ENCODE measurements at regions not wholly inside any gene's neighbourhood (a gene's known extent, or its start where the extent isn't known, plus 50 kb on each side); places are given as distances from the start of the nearest gene placed in this dataset.
A peak's percentile ranks its signal among the peaks of the same experiment; 100 is the strongest.

DNA sequence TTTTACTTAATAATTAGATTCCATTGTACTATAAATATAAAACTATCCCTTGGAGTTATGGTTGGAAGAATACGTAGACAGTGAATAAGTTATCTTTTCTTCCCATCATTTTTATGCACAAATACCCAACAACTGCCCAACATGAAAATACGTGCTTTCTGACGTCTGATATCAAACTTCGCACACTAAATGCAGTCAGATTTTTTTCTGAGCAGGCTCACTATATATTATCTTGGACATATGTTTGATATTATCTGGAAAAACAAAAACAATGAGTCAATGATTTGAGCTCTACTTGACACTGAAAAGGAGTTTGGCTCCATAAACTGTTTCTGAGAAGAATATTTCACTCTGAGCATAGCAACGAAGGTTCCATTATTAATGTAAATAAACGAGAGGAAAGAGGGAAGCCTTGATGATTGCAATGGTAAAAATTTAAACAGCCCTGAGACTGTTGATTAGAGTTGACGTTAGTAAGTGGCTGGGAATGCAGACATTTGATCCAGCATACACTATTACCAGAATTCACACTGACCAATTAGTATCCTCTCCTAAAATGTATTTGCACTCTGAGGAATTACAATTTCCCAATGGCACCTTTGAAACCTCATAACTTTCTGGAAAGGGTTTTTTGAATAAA, 1090.0 kb downstream of the EPHA7 start:
- no peak overlapping the region for H3K4me3 ChIP-seq (ENCODE audit: low read depth in 1 of 3, low read length in 3 of 3)
- no peaks in the 10 kb centered on the region for H3K27me3 ChIP-seq (ENCODE audit: control insufficient read depth in 3 of 3, insufficient read depth in 3 of 3, low read length in 3 of 3)
- H3K36me3 ChIP-seq (ENCODE audit: control insufficient read depth in 3 of 3, insufficient read depth in 2 of 3, low read depth in 1 of 3, low read length in 3 of 3) = no peaks in the 10 kb centered on the region
- H3K9me3 ChIP-seq (ENCODE audit: control insufficient read depth in 2 of 2, insufficient read depth in 1 of 2, low read depth in 1 of 2, low read length in 1 of 2) = no peaks in the 10 kb centered on the region
- 56 to 59% (median 56%) methylated on average over 7 of the region's 7 CpGs for WGBS, 3 donors
- FAIRE-seq (no peak), DNase-seq (no peak)
- no peak overlapping the region for H3K27ac ChIP-seq (ENCODE audit: low read depth in 1 of 3, low read length in 2 of 3)
- no peaks in the 10 kb centered on the region for H3K4me1 ChIP-seq (ENCODE audit: control insufficient read depth in 3 of 3, insufficient read depth in 2 of 3, low read depth in 1 of 3, low read length in 2 of 3)

DNA sequence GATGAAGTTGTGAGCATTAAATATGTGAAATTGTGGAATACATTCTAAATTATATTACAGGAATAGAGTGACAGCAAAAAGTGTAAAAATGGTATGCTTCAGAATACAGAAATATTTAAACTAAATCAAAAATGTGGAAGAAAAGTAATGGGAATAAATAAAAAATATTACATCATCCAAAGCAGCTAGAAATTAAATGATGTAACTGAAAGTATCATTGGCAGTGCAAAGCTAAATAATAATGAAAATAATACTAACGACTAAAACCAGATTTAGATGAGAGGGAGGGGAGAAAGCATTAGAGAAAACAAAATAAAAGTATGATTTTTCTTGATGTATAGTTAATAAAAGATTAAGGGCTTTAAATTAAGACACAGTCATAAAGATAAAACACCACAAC, 1104.0 kb downstream of the EPHA7 start:
- Histone ChIP-seq H3K27ac (ENCODE audit: low read depth in 1 of 3, low read length in 2 of 3) (no peak overlapping the region), H3K9me3 (ENCODE audit: control insufficient read depth in 2 of 2, insufficient read depth in 1 of 2, low read depth in 1 of 2, low read length in 1 of 2) (peaks cover 0 to 3% of the 10 kb centered on the region in 2 donors), H3K27me3 (ENCODE audit: control insufficient read depth in 3 of 3, insufficient read depth in 3 of 3, low read length in 3 of 3) (no peaks in the 10 kb centered on the region), H3K36me3 (ENCODE audit: control insufficient read depth in 3 of 3, insufficient read depth in 2 of 3, low read depth in 1 of 3, low read length in 3 of 3) (no peaks in the 10 kb centered on the region), H3K4me1 (ENCODE audit: control insufficient read depth in 3 of 3, insufficient read depth in 2 of 3, low read depth in 1 of 3, low read length in 2 of 3) (no peaks in the 10 kb centered on the region), H3K4me3 (ENCODE audit: low read depth in 1 of 3, low read length in 3 of 3) (no peak overlapping the region)
- WGBS, 3 donors = 55 to 67% (median 67%) methylated on average over 1 of the region's 1 CpG
- DNase-seq (no peak), FAIRE-seq (peak; percentile 23)

GRCh38 chr6:92297101-92297500, 1122.3 kb downstream of the EPHA7 start:
- Histone ChIP-seq H3K4me1 (ENCODE audit: control insufficient read depth in 3 of 3, insufficient read depth in 2 of 3, low read depth in 1 of 3, low read length in 2 of 3) (no peaks in the 10 kb centered on the region), H3K36me3 (ENCODE audit: control insufficient read depth in 3 of 3, insufficient read depth in 2 of 3, low read depth in 1 of 3, low read length in 3 of 3) (no peaks in the 10 kb centered on the region), H3K9me3 (ENCODE audit: control insufficient read depth in 2 of 2, insufficient read depth in 1 of 2, low read depth in 1 of 2, low read length in 1 of 2) (peaks cover 0 to under 1% of the 10 kb centered on the region in 2 donors), H3K27ac (ENCODE audit: low read depth in 1 of 3, low read length in 2 of 3) (no peak overlapping the region), H3K27me3 (ENCODE audit: control insufficient read depth in 3 of 3, insufficient read depth in 3 of 3, low read length in 3 of 3) (no peaks in the 10 kb centered on the region), H3K4me3 (ENCODE audit: low read depth in 1 of 3, low read length in 3 of 3) (no peak overlapping the region)
- 76 to 83% (median 81%) methylated on average over 4 of the region's 4 CpGs for WGBS, 3 donors
- DNase-seq (no peak), FAIRE-seq (no peak)

GRCh38 chr6:92292067-92292466, 1127.3 kb downstream of the EPHA7 start:
- Histone ChIP-seq H3K27me3 (ENCODE audit: control insufficient read depth in 3 of 3, insufficient read depth in 3 of 3, low read length in 3 of 3) (no peaks in the 10 kb centered on the region), H3K36me3 (ENCODE audit: control insufficient read depth in 3 of 3, insufficient read depth in 2 of 3, low read depth in 1 of 3, low read length in 3 of 3) (no peaks in the 10 kb centered on the region), H3K9me3 (ENCODE audit: control insufficient read depth in 2 of 2, insufficient read depth in 1 of 2, low read depth in 1 of 2, low read length in 1 of 2) (no peaks in the 10 kb centered on the region), H3K27ac (ENCODE audit: low read depth in 1 of 3, low read length in 2 of 3) (no peak overlapping the region), H3K4me3 (ENCODE audit: low read depth in 1 of 3, low read length in 3 of 3) (no peak overlapping the region), H3K4me1 (ENCODE audit: control insufficient read depth in 3 of 3, insufficient read depth in 2 of 3, low read depth in 1 of 3, low read length in 2 of 3) (no peaks in the 10 kb centered on the region)
- no peak for FAIRE-seq
- DNase-seq = no peak
- 14 to 36% (median 28%) methylated on average over 1 of the region's 1 CpG for WGBS, 3 donors

GRCh38 chr6:92289831-92290230, 1129.5 kb downstream of the EPHA7 start:
- no peak overlapping the region for H3K4me3 ChIP-seq (ENCODE audit: low read depth in 1 of 3, low read length in 3 of 3)
- FAIRE-seq (no peak), DNase-seq (no peak)
- no peaks in the 10 kb centered on the region for H3K27me3 ChIP-seq (ENCODE audit: control insufficient read depth in 3 of 3, insufficient read depth in 3 of 3, low read length in 3 of 3)
- H3K4me1 ChIP-seq (ENCODE audit: control insufficient read depth in 3 of 3, insufficient read depth in 2 of 3, low read depth in 1 of 3, low read length in 2 of 3) = no peaks in the 10 kb centered on the region
- no peak overlapping the region for H3K27ac ChIP-seq (ENCODE audit: low read depth in 1 of 3, low read length in 2 of 3)
- H3K36me3 ChIP-seq (ENCODE audit: control insufficient read depth in 3 of 3, insufficient read depth in 2 of 3, low read depth in 1 of 3, low read length in 3 of 3) = no peaks in the 10 kb centered on the region
- no peaks in the 10 kb centered on the region for H3K9me3 ChIP-seq (ENCODE audit: control insufficient read depth in 2 of 2, insufficient read depth in 1 of 2, low read depth in 1 of 2, low read length in 1 of 2)

DNA sequence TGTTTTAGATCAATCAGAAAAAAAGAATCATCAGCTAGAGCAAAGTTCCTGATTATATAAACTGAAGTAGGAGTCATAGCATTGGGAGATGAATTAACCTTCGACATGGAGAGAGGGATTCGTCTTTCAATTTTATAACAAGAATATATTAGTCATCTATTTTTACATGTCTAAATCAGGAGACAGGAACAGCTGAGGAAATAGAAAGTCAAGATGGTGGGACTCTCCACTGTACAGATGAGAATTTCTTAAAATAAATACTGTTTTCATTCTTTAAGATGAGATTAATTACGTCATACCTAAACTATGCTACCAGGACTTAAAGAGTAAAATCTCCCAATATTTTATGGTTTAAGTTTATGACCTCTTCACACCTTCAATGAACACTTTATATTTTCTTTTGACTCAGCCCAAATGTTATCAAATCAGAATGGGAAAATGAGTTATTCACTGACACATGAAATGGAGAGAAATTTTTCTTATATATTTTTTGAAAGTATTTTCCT, 1137.7 kb downstream of the EPHA7 start:
- Histone ChIP-seq H3K36me3 (ENCODE audit: control insufficient read depth in 3 of 3, insufficient read depth in 2 of 3, low read depth in 1 of 3, low read length in 3 of 3) (no peaks in the 10 kb centered on the region), H3K4me1 (ENCODE audit: control insufficient read depth in 3 of 3, insufficient read depth in 2 of 3, low read depth in 1 of 3, low read length in 2 of 3) (no peaks in the 10 kb centered on the region), H3K27me3 (ENCODE audit: control insufficient read depth in 3 of 3, insufficient read depth in 3 of 3, low read length in 3 of 3) (no peaks in the 10 kb centered on the region), H3K9me3 (ENCODE audit: control insufficient read depth in 2 of 2, insufficient read depth in 1 of 2, low read depth in 1 of 2, low read length in 1 of 2) (no peaks in the 10 kb centered on the region), H3K4me3 (ENCODE audit: low read depth in 1 of 3, low read length in 3 of 3) (no peak overlapping the region), H3K27ac (ENCODE audit: low read depth in 1 of 3, low read length in 2 of 3) (no peak overlapping the region)
- peak; percentile 15 for FAIRE-seq
- DNase-seq = no peak
- 36 to 51% (median 39%) methylated on average over 3 of the region's 3 CpGs for WGBS, 3 donors

DNA sequence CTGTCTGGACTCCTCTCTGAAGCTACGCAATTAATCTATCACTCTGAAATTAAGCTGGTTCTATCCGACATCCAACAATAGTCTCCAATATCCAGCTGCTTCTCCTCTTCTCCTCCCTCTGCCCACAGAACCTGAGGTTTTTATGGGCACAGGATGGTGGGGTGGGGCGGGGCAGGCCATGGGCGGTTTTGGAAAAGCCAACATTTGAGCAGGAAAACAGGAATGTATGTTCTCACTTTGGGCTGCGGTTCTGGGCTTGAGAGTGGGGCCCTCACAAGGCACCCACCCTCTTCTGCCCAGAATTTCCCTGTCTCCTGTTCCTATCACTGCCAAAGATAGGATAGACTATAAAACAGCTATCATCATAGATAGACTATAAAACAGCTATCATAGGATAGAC, 1144.2 kb downstream of the EPHA7 start:
- no peaks in the 10 kb centered on the region for H3K9me3 ChIP-seq (ENCODE audit: control insufficient read depth in 2 of 2, insufficient read depth in 1 of 2, low read depth in 1 of 2, low read length in 1 of 2)
- H3K4me3 ChIP-seq (ENCODE audit: low read depth in 1 of 3, low read length in 3 of 3) = no peak overlapping the region
- H3K36me3 ChIP-seq (ENCODE audit: control insufficient read depth in 3 of 3, insufficient read depth in 2 of 3, low read depth in 1 of 3, low read length in 3 of 3) = no peaks in the 10 kb centered on the region
- H3K4me1 ChIP-seq (ENCODE audit: control insufficient read depth in 3 of 3, insufficient read depth in 2 of 3, low read depth in 1 of 3, low read length in 2 of 3) = no peaks in the 10 kb centered on the region
- H3K27me3 ChIP-seq (ENCODE audit: control insufficient read depth in 3 of 3, insufficient read depth in 3 of 3, low read length in 3 of 3) = no peaks in the 10 kb centered on the region
- no peak overlapping the region for H3K27ac ChIP-seq (ENCODE audit: low read depth in 1 of 3, low read length in 2 of 3)
- 69 to 87% (median 81%) methylated on average over 5 of the region's 5 CpGs for WGBS, 3 donors
- no peak for DNase-seq
- no peak for FAIRE-seq

DNA sequence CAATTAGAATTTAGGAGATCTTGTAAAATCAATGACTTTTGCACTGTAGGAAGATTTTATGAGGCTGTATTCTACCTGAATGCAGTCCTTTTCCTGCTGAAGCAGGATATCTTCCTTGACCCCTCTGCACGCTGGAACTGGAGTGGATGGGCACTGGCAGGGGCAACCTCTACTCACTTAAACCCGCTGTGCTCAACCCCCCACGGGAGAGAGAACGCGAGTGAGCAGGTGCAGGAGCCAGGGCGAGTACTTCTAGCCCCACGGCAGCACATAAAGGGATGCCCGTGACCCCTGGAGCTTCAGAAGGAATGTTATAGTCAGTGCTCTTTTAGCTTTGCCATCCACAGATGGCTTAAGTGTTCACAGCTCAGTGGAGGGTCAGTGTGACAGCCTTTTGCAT, 1144.8 kb downstream of the EPHA7 start:
- WGBS, 3 donors = 84 to 93% (median 90%) methylated on average over 8 of the region's 8 CpGs
- Histone ChIP-seq H3K4me3 (ENCODE audit: low read depth in 1 of 3, low read length in 3 of 3) (no peak overlapping the region), H3K36me3 (ENCODE audit: control insufficient read depth in 3 of 3, insufficient read depth in 2 of 3, low read depth in 1 of 3, low read length in 3 of 3) (no peaks in the 10 kb centered on the region), H3K27me3 (ENCODE audit: control insufficient read depth in 3 of 3, insufficient read depth in 3 of 3, low read length in 3 of 3) (no peaks in the 10 kb centered on the region), H3K27ac (ENCODE audit: low read depth in 1 of 3, low read length in 2 of 3) (no peak overlapping the region), H3K9me3 (ENCODE audit: control insufficient read depth in 2 of 2, insufficient read depth in 1 of 2, low read depth in 1 of 2, low read length in 1 of 2) (no peaks in the 10 kb centered on the region), H3K4me1 (ENCODE audit: control insufficient read depth in 3 of 3, insufficient read depth in 2 of 3, low read depth in 1 of 3, low read length in 2 of 3) (no peaks in the 10 kb centered on the region)
- no peak for DNase-seq
- no peak for FAIRE-seq

DNA sequence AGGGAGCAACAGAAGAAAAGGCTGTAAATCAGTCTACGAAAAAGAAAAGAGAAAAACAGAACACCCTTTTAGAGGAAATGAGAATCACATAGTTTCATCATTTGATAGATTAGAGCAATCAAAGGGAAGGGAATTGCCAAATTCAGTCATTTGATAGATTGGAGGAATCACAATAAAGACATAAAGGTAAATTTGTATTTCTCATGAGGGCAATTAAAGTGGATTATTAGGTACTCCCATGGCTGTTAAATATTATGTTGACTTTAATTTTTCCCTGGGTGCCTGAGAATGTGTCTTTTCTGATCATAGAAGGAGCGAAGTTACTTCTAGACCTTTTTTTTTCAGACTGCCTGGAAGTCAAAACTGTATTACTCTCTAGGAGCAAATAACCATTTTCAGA, 1145.7 kb downstream of the EPHA7 start:
- H3K27ac ChIP-seq (ENCODE audit: low read depth in 1 of 3, low read length in 2 of 3) = no peak overlapping the region
- no peak overlapping the region for H3K4me3 ChIP-seq (ENCODE audit: low read depth in 1 of 3, low read length in 3 of 3)
- no peaks in the 10 kb centered on the region for H3K36me3 ChIP-seq (ENCODE audit: control insufficient read depth in 3 of 3, insufficient read depth in 2 of 3, low read depth in 1 of 3, low read length in 3 of 3)
- H3K4me1 ChIP-seq (ENCODE audit: control insufficient read depth in 3 of 3, insufficient read depth in 2 of 3, low read depth in 1 of 3, low read length in 2 of 3) = no peaks in the 10 kb centered on the region
- WGBS, 3 donors = 75 to 79% (median 79%) methylated on average over 2 of the region's 2 CpGs
- H3K9me3 ChIP-seq (ENCODE audit: control insufficient read depth in 2 of 2, insufficient read depth in 1 of 2, low read depth in 1 of 2, low read length in 1 of 2) = no peaks in the 10 kb centered on the region
- no peak for FAIRE-seq
- DNase-seq = no peak
- no peaks in the 10 kb centered on the region for H3K27me3 ChIP-seq (ENCODE audit: control insufficient read depth in 3 of 3, insufficient read depth in 3 of 3, low read length in 3 of 3)
